NCI-H2029 treated with DMSO at 0.1 percent for 48 hours (cell line): ENCODE measurements at regions not wholly inside any gene's neighbourhood (a gene's known extent, or its start where the extent isn't known, plus 50 kb on each side); places are given as distances from the start of the nearest gene placed in this dataset.
A peak's percentile ranks its signal among the peaks of the same experiment; 100 is the strongest.
"Not testable (repeated sequence)": the region's sequence is repeated elsewhere in the genome, so short reads cannot be mapped to it uniquely, and the experiment has no call there.

Source experiments
- DNase-seq: peaks from one replicate; lab custom pipeline; 2025; lab: John Stamatoyannopoulos, UW

DNA sequence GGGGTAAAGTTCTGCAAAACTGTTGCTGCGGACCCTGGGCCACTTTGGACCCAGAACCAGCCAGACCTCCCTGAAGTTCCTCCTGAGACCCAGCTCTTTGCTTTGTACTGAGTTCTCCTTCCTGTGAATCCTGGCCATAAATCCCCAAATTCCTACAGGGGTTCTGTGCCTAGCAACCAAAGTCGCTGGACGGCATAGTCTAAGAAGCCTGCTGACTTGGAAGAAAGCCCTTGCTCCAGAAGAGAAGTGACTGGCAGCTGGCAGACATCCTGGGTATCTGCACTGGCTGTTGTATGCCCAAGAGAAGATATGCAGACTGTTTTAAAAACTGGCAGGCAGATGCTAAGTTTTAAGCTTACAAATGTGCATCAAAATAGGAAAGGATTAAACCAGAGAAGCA, 99.9 kb upstream of the SLC24A4 start:
- DNase-seq: no peak

DNA sequence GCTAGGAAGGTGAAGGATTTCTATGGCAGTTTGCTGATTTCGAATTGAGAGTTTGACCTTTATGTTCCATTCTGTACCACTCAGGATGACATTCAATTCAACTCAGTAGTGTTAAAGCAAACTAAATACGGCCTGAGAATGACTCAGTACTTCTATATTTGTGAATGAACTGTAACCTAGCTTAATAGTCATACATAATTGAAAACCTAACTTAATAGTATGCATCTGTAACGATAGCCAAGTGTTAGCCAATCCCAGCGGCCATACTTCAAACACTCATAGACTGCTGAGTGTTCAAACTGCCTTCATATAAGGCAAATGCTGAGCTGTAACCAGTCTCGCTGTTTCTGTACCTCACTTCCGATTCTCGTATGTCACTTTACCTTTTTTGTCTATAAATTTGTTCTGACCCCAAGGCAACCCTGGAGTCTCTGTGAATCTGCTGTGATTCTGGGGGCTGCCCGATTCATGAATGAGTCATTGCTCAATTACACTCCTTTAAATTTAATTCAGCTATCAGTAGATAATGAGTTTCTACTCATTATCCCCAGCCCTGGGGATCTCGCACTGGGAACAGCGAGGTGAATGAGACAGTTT, 98.5 kb upstream of the SLC24A4 start:
- no peak for DNase-seq

DNA sequence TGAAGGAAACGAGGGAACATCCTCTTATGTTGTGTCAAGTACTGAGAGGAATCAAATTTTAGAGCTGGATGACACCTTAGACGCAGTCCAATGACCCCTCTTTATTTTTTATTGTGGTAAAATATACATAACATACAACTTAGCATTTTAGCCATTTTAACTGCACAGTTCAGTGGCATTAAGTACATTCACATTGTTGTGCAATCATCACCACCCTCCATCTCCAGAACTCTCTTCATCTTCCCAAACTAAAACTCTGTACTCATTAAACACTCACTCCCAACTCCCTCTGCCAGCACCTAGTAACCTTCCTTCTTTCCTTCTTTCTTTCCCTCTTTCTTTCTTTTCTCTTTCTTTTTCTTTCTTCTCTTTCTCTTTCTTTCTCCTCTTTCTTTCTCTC, 97.2 kb upstream of the SLC24A4 start:
- DNase-seq: no peak

DNA sequence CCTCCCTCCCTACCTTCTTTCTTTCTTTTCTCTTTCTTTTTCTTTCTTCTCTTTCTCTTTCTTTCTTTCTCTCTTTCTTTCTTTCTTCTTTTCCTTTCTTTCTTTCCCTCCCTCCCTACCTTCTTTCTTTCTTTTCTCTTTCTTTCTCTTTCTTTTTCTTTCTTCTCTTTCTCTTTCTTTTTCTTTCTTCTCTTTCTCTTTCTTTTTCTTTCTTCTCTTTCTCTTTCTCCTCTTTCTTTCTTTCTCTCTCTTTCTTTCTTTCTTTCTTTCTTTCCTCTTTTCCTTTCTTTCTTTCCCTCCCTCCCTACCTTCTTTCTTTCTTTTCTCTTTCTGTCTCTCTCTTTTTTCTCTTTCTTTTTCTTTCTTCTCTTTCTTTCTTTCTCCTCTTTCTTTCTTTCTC, 96.8 kb upstream of the SLC24A4 start:
- DNase-seq: not testable (repeated sequence)

DNA sequence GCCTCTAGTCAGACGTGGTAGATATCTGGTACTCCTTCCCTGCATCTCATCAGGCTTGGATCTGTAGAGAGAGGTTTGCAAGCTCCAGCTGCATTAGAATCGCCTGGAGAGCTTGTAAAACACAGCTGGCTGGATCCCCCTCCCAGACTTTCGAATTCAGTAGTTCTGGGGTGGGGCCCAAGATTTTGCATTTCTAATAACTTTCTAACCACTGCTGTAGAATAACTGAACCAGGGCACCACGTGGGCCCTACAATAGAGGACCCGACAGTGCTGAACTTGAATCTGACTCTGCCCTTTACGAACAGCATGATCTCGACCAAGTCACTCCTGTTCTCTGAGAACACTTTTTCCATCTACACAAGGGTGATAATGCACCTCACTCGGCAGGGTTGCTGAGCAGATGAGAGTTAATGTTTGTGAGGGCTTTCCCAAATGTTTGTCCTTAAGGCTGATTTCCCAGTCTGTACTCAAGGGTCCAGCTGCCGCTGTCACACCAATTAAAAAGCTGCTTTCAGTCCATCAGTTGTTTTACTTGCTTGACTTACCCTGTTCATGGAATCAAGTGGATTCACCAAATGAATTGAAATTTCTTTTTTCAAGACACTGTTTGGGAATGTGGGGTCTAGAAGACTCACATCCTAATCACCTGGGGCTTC, 86.6 kb upstream of the SLC24A4 start:
- no peak for DNase-seq

DNA sequence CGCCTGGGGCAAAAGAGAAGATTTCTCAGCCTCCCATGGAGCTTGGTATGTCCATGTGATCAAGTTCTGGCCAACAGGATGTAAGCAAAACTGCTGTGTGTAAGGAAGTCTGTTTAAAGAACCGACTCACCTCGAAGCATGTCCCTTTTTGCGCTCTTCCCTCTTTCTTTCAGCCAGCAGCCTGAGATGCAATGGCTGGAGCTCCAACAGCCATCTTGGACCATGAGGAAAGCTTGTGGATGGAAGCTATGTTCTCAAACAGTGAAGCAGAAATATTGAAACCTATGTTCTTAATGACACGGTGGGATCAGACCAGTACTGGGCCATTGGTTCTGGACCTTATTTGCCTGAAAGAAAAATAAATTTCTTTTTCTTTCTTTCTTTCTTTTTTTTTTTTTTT, 82.3 kb upstream of the SLC24A4 start:
- DNase-seq: no peak

DNA sequence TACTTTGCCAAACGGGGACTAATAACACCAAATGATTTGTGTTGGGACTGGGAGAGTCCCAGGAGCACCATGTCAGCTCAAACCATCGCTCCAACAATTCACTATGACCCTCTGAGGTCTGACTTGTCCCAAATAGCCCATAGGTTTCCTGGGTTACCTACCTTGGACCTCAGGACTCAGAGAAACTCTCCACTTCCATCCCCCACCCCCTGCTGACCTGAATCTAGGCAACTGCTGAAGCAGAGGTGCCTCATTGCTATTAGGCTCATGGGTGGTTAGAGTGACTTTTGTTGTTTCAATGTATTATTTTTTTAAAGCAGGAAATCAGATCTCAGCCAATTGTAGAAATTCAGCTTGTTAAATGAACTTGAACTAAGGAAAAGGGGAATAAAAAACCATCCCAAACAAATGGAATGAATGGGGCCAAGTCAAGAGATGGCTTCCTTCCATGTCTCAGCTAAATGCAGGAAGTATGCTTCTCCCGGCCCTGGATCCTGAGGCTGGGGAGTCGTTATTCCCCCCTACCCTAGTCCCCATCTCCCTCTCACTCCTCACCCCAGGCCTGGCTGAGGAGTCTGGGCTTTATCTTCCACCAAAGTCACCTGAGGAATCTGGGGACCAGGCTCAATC, 80.9 kb upstream of the SLC24A4 start:
- DNase-seq: no peak

DNA sequence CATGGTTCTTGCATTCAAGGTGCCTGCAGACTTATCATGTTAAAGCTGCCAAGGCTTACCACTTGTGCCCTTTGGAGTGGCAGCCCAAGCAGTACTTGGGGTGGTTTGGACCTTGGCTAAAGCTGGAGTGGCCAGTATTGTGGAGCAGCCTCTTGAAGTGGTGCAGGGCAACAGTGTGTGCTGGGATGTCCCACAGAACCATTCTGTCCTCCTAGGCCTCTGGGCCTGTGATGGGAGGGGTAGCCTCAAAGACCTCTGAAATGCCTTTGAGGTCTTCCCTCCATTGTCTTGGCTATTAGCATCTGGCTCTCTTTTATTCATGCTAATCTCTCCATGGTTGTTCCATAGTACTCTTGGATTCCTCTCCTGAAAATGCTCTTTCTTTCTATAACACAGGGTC, 78.2 kb upstream of the SLC24A4 start:
- no peak for DNase-seq

DNA sequence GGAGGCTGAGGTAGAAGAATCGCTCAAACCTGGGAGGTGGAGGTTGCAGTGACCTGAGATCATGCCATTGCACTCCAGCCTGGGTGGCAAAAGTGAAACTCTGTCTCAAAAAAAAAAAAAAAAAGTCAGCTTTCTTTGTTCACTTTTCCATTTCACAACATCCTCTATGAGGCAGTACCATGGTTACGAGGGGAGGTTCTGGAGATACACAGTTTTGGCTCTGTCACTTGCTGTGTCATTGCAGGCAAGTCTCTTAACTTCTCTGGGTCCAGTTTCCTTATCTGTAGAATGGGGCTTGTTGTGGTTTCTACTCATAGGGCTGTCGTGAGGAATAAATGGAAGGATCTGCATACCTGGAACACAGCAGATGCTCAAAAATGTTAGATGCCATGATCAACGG, 75.6 kb upstream of the SLC24A4 start:
- no peak for DNase-seq

DNA sequence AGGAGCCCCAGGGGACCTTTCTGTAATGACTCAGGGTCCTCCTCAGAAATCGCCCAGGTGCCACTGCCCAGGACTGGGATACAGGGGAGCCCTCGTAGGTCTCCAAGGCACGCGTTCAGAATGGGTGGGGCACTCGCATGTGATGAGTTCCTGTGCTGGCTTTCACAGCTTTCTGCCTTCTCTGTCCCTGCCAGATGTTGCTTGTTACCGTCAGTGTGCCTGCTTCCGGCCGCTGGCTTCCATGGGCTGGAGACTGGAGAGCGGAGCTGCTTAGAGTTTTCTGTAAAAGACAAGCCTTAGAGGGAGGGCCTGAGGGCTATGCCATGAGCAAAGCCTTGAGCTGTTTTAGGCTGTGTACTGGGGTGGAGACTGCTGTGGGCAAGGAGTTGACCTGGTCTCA, 75.0 kb upstream of the SLC24A4 start:
- DNase-seq: no peak

DNA sequence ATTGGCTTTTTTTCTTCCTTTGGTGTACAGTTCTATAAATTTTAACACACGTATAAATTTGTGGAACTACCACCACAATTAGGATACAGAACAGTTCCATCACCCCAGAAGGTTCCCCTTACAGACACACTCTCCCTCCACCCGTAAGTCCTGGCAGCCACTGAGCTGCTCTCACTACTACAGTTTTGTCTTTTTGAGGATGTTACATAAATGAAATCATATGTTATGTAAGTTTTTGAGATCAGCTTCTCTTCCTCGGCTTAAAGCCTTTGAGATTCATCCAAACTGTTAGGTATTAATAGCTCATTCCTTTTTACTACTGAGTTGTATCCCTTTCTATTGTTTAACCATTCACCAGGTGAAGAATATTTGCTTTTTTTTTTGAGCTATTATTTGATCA, 74.3 kb upstream of the SLC24A4 start:
- no peak for DNase-seq

DNA sequence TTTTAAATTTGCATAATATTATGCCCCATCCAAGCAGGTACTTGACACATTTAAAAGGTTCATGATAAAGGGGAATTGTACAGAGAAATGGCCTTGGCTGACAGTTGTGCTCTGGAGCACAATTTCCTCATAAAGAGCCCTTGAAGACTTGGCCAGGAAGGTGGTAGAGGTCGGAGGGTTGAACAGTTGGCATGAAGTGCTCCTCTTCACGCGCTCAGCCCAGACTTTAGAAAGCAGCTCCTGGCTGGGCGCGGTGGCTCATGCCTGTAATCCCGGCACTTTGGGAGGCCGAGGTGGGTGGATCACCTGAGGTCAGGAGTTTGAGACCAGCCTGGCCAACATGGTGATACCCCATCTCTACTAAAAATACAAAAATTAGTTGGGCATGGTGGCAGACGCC, 72.6 kb upstream of the SLC24A4 start:
- peak; percentile 84 for DNase-seq

DNA sequence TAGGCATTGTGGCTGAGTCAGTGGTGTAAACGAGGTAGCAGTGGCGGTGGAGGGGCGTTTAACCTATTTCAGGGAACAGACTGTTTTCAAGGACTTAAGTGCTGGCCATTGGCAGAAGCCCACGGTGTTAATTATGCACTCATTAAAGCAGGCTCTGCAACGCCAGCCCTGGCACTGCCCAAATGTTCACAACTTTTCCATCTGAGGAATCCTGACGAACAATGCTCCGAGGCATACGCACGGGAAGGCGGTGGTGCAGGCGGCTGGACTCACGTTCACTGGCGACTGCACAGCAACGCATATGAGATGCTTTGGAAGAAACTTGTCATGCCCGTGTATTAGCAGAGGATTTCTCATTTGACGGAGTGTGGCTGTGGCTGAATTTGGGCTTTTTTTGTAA, 70.6 kb upstream of the SLC24A4 start:
- no peak for DNase-seq

DNA sequence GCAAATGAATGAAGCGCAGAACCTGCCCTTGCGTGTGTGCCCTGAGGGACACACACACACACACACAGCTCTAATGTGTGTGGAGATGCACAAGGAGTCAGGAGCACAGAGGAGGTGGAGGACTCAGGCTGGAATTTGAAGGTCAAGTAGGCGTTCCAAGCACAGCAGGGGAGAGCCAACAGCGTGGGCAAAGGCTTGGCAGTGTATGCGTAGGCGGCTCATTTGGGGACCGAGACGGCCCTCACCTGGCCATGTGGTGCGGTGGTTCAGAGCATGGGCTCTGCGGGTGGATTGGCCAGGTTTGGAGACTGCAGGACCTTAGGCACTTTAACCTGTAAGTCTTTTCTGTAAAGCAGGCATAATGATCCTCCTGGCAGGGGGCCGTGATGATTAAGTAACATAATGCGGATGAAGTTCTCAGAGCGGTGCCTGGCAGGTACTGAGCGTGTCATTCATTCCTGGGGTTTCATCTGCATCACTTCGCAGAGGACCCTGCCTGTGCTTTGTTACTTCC, 69.5 kb upstream of the SLC24A4 start:
- no peak for DNase-seq

DNA sequence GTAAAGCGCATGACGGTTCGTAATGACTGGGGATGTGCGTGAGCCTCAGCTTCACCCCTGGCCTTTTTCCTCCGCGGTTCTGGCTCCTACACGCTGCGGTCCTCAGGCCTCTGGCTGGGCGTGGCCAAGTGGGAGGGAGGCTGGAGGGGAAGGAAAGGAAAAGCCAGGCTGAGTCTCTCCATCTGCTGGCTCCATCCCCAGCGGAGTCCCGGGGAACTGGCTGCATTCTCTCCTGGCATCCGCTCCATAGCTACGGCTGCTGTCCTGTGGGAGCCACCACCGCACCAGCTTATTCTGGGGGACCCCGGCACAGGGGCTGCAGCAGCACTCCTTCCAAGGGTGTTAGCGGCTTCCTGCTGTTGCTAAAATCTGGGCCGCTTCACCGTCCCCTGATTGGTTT, 68.2 kb upstream of the SLC24A4 start:
- no peak for DNase-seq

DNA sequence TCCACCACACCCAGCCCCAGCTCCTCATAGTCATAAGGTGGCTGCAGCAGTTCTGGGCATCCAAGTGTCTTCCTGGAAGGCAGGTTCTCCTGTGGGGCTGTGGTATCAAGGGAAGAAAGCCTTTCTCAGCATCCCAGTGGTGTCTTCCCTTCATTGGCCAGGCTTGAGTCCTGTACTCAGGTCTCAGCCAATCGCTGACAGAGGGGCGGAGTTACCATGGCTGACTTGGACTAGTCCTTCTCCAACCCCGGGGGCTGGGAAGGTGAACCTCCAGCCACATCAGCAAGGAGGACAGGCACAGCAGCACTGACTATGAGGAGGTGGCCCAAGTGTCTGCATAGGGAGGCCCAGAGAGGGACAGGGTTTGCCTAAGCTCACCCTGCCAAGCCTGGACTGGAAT, 64.0 kb upstream of the SLC24A4 start:
- DNase-seq: no peak

DNA sequence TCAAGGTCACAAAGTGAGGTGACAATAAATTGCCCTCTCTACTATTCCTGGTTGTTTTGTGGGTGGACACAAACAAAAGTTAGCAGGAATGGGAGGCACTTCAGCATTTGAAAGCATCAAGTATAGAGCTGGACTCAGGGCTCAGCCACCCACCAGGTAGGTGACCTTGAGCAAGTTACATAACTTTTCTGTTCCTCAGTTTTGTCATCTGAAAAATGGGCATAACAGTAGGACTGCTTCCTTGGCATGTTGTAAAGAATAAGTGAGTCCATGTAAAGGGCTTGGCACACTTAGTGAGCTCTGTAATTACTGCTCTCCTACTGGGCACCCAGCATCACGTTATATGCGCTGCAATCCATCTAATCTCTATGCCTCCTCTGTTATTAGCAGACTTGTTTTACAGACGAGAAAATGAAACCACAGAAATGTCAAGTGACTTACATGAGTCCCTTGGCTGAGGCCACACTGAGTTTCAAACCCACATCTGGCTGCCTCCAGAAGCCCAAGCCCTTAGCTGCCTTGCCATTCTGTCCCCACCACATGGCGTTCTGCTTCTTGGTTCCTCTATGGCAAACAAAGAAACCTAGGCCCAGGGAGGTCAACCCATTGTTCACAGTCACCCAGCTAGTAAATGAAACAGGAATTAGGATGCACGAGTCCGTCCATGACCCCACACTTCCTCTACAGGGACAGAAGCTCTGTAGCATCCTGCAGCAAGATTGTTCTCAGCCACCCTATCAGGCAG, 63.2 kb upstream of the SLC24A4 start:
- DNase-seq: no peak

DNA sequence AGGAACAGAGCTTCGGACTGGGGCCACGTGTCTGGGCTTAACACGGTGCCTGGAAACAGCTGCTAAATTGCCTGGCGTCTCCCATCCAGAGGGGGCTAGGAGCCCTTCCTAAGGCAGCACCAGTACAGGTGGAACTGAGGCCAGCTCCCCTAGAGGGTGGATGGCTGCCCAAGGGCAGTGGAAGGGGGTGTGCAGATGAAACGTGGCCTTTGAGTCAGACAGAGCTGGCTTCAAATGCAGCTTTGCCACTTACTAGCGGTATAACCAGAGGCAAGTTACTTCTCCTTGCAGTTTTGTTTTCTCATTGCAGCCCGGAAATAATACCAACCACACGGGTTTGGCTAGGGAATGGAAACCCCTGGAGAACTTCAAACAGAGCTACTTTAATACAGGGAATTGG, 59.3 kb upstream of the SLC24A4 start:
- DNase-seq: no peak

DNA sequence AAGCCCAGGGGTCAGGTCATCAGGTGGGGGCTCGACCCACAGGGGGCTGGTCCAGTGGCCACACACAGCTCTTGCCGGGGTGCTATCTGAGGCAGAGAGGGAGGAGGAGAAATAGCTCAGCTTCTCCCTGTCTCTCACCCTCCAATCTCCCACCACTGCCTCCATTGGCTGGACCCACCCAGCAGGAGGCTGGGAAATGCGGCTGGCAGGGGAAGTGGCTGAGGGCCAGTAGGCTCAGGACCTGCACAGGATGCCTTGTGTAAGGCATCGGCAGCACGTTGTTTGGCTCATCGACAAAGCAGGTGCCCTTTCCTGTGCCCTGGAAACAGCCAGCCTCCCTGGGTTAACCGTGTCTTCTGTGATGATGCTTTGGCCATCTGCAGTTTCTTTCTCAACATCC, 58.8 kb upstream of the SLC24A4 start:
- no peak for DNase-seq

DNA sequence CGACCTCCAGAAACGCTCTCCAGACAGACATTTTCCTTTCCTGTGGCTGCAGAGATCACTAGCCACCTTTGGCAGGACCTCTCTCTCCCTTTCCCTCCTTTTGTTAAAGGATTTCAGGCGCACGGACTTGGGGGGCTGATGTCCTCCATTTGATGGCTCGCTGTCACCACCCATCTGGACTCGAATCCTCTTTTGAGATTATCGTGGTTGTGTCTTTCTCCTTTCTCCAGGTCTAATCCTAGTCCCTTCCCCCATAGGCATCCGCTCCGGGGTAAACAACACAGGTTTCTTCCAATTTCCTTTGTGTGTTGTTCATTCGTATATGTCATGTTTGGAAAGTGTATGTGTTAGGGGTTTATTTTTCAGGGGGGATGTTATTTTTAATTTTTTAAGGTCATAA, 56.7 kb upstream of the SLC24A4 start:
- no peak for DNase-seq
